GM10847 (cell line): ENCODE measurements at regions not wholly inside any gene's neighbourhood (a gene's known extent, or its start where the extent isn't known, plus 50 kb on each side); places are given as distances from the start of the nearest gene placed in this dataset.

Experiments
- POLR2A ChIP-seq: IDR thresholded peaks from 2 replicates; pipeline ENCODE4 v1.6.1; 2011; ENCODE audit not compliant: insufficient read length; ENCODE audit errors: extremely low read depth

- no peak for TF ChIP-seq POLR2A
Observed at GRCh38 chr3:72590732-72591221, 257.5 kb downstream of the SHQ1 start.

- TF ChIP-seq POLR2A, result no peak
Observed at GRCh38 chr3:72587282-72587681, 261.0 kb downstream of the SHQ1 start.

GRCh38 chr3:72586694-72587093 lies 261.6 kb downstream of the SHQ1 start:
- TF ChIP-seq POLR2A, result no peak

GRCh38 chr3:72585966-72586365 lies 262.3 kb downstream of the SHQ1 start:
- no peak for TF ChIP-seq POLR2A

- TF ChIP-seq POLR2A, result no peak
Observed at GRCh38 chr3:72584262-72584661, 264.0 kb downstream of the SHQ1 start.

- no peak for TF ChIP-seq POLR2A
Observed at GRCh38 chr3:72582963-72583362, 265.3 kb downstream of the SHQ1 start.

GRCh38 chr3:72582211-72582878 lies 265.9 kb downstream of the SHQ1 start:
- no peak for TF ChIP-seq POLR2A

- TF ChIP-seq POLR2A, result no peak
Observed at GRCh38 chr3:72580900-72581299, 267.3 kb downstream of the SHQ1 start.

- TF ChIP-seq POLR2A, result no peak
Observed at GRCh38 chr3:72580246-72580756, 267.9 kb downstream of the SHQ1 start.

- no peak for TF ChIP-seq POLR2A
Observed at GRCh38 chr3:72579581-72580245, 268.5 kb downstream of the SHQ1 start.

- no peak for TF ChIP-seq POLR2A
Observed at GRCh38 chr3:72579191-72579580, 269.1 kb downstream of the SHQ1 start.

- no peak for TF ChIP-seq POLR2A
Observed at GRCh38 chr3:72577190-72577589, 271.1 kb downstream of the SHQ1 start.

GRCh38 chr3:72576563-72576962 lies 271.7 kb downstream of the SHQ1 start:
- no peak for TF ChIP-seq POLR2A

GRCh38 chr3:72574144-72574543 lies 274.1 kb downstream of the SHQ1 start:
- no peak for TF ChIP-seq POLR2A

- TF ChIP-seq POLR2A, result no peak
Observed at GRCh38 chr3:72573051-72573450, 275.2 kb downstream of the SHQ1 start.

GRCh38 chr3:72572489-72573007 lies 275.7 kb downstream of the SHQ1 start:
- TF ChIP-seq POLR2A, result no peak
